HEK293 (cell line): ENCODE measurements at regions not wholly inside any gene's neighbourhood (a gene's known extent, or its start where the extent isn't known, plus 50 kb on each side); places are given as distances from the start of the nearest gene placed in this dataset.

Experiments
- GLIS2 ChIP-seq: fragments of 450-650 bp; formaldehyde crosslinking; IDR thresholded peaks from 2 replicates; pipeline ENCODE4 v1.5.1; 2016; ENCODE audit warnings: missing biosample characterization, missing genetic modification characterization
- KLF16 ChIP-seq: fragments of 450-650 bp; formaldehyde crosslinking; IDR thresholded peaks from 2 replicates; pipeline ENCODE4 v1.5.1; 2017; ENCODE audit warnings: missing biosample characterization, missing genetic modification characterization
- SP2 ChIP-seq: fragments of 450-650 bp; formaldehyde crosslinking; IDR thresholded peaks from 2 replicates; pipeline ENCODE4 v1.5.1; 2016; ENCODE audit warnings: missing biosample characterization, missing genetic modification characterization
- YY1 ChIP-seq: fragments of 450-650 bp; formaldehyde crosslinking; IDR thresholded peaks from 2 replicates; pipeline ENCODE4 v1.5.1; 2018; ENCODE audit warnings: missing biosample characterization, missing genetic modification characterization
- ZNF335 ChIP-seq: fragments of 450-650 bp; formaldehyde crosslinking; conservative IDR thresholded peaks from 2 replicates; pipeline ENCODE4 v1.5.1; 2016; ENCODE audit warnings: missing biosample characterization, missing genetic modification characterization
- ZNF544 ChIP-seq: fragments of 450-650 bp; formaldehyde crosslinking; IDR thresholded peaks from 2 replicates; pipeline ENCODE4 v1.5.0; 2017; ENCODE audit warnings: missing biosample characterization, missing genetic modification characterization
- ZNF548 ChIP-seq: fragments of 450-650 bp; formaldehyde crosslinking; IDR thresholded peaks from 2 replicates; pipeline ENCODE4 v1.5.1; 2016; ENCODE audit warnings: missing biosample characterization, missing genetic modification characterization
- ZNF639 ChIP-seq: fragments of 450-650 bp; formaldehyde crosslinking; IDR thresholded peaks from 2 replicates; pipeline ENCODE4 v1.5.1; 2016; ENCODE audit warnings: missing biosample characterization, missing genetic modification characterization
- TF ChIP-seq, protein P1 (sequence below): fragments of 450-650 bp; formaldehyde crosslinking; IDR thresholded peaks from 2 replicates; pipeline ENCODE4 v1.5.1; 2016; ENCODE audit warnings: missing biosample characterization, missing genetic modification characterization
- TF ChIP-seq, protein P2 (sequence below): fragments of 450-650 bp; formaldehyde crosslinking; IDR thresholded peaks from 2 replicates; pipeline ENCODE4 v1.5.1; 2017; ENCODE audit warnings: missing biosample characterization, missing genetic modification characterization

GRCh38 chr3:13740795-13741194 lies 139.1 kb downstream of the WNT7A start:
- TF ChIP-seq YY1 (tag by site-specific recombination) = no peak
- TF ChIP-seq, protein P1, sequence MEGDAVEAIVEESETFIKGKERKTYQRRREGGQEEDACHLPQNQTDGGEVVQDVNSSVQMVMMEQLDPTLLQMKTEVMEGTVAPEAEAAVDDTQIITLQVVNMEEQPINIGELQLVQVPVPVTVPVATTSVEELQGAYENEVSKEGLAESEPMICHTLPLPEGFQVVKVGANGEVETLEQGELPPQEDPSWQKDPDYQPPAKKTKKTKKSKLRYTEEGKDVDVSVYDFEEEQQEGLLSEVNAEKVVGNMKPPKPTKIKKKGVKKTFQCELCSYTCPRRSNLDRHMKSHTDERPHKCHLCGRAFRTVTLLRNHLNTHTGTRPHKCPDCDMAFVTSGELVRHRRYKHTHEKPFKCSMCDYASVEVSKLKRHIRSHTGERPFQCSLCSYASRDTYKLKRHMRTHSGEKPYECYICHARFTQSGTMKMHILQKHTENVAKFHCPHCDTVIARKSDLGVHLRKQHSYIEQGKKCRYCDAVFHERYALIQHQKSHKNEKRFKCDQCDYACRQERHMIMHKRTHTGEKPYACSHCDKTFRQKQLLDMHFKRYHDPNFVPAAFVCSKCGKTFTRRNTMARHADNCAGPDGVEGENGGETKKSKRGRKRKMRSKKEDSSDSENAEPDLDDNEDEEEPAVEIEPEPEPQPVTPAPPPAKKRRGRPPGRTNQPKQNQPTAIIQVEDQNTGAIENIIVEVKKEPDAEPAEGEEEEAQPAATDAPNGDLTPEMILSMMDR (tag by site-specific recombination) = no peak
- no peak for TF ChIP-seq GLIS2 (tag by site-specific recombination)
- TF ChIP-seq SP2 (tag by site-specific recombination) = no peak
- TF ChIP-seq, protein P2, sequence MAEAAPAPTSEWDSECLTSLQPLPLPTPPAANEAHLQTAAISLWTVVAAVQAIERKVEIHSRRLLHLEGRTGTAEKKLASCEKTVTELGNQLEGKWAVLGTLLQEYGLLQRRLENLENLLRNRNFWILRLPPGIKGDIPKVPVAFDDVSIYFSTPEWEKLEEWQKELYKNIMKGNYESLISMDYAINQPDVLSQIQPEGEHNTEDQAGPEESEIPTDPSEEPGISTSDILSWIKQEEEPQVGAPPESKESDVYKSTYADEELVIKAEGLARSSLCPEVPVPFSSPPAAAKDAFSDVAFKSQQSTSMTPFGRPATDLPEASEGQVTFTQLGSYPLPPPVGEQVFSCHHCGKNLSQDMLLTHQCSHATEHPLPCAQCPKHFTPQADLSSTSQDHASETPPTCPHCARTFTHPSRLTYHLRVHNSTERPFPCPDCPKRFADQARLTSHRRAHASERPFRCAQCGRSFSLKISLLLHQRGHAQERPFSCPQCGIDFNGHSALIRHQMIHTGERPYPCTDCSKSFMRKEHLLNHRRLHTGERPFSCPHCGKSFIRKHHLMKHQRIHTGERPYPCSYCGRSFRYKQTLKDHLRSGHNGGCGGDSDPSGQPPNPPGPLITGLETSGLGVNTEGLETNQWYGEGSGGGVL (tag by site-specific recombination) = no peak
- no peak for TF ChIP-seq ZNF639 (tag by site-specific recombination)
- TF ChIP-seq ZNF548 (tag by site-specific recombination) = no peak
- no peak for TF ChIP-seq KLF16 (tag by site-specific recombination)
- no peak for TF ChIP-seq ZNF544 (tag by site-specific recombination)
- TF ChIP-seq ZNF335 (tag by site-specific recombination) = no peak
